CD4-positive, alpha-beta T cell (primary cell): ENCODE measurements at regions not wholly inside any gene's neighbourhood (a gene's known extent, or its start where the extent isn't known, plus 50 kb on each side); places are given as distances from the start of the nearest gene placed in this dataset.

Experiments used
- ATAC-seq: fragments of 200-7000 bp; cut with Tn5 transposase; one replicate; pipeline ENCODE4 v1.10.0; 2022; ENCODE audit warnings: mild to moderate bottlenecking; ENCODE audit not compliant: poor library complexity
- CTCF ChIA-PET: fragments of 350-600 bp; sonication (Branson Sonifier 250); formaldehyde crosslinking; loops from one replicate; lab custom pipeline; 2021; ENCODE audit warnings: antibody characterized with exemption, inconsistent platforms; lab: Charles Lee
- POLR2A ChIA-PET: fragments of 350-600 bp; sonication (Branson Sonifier 250); formaldehyde crosslinking; loops from one replicate; lab custom pipeline; 2021; ENCODE audit warnings: antibody characterized with exemption, inconsistent platforms; lab: Charles Lee
- DNase-seq, 14 experiments: peaks; one replicate each; pipeline ENCODE4 v3.0.0-alpha.2; 2013 to 2020; ENCODE audit warnings: mixed read lengths in 2 of 14
- H3K27ac ChIP-seq, 2 donors: one replicate each; pipeline versions ENCODE4 v1.5.1 to v1.7.0; 2013; ENCODE audit warnings: low read length in 2 of 2, low read depth in 1 of 2, mild to moderate bottlenecking in 1 of 2
- H3K27me3 ChIP-seq, 2 experiments: 1 replicate in 1 of 2; 2 replicates in 1 of 2; pipeline versions ENCODE4 v1.6.1 to v1.7.0; 2013; ENCODE audit warnings: low read length in 2 of 2, control low read depth in 1 of 2, mild to moderate bottlenecking in 1 of 2, moderate library complexity in 1 of 2; ENCODE audit not compliant: insufficient read depth in 2 of 2, control insufficient read depth in 1 of 2
- H3K36me3 ChIP-seq: one replicate; pipeline ENCODE4 v1.6.1; 2013; ENCODE audit warnings: low read length, control low read depth; ENCODE audit not compliant: insufficient read depth
- H3K4me1 ChIP-seq: one replicate; pipeline ENCODE4 v1.6.1; 2013; ENCODE audit warnings: low read length, control low read depth; ENCODE audit not compliant: insufficient read depth
- H3K4me3 ChIP-seq: one replicate; pipeline ENCODE4 v1.5.1; 2013; ENCODE audit warnings: mild to moderate bottlenecking, low read length, moderate library complexity
- H3K9me3 ChIP-seq, 2 experiments: 1 replicate in 1 of 2; 2 replicates in 1 of 2; pipeline versions ENCODE4 v1.6.1 to v1.7.0; 2013; ENCODE audit warnings: low read length in 2 of 2, mild to moderate bottlenecking in 2 of 2, control low read depth in 1 of 2, moderate library complexity in 1 of 2; ENCODE audit not compliant: control insufficient read depth in 1 of 2, insufficient read depth in 1 of 2
- H3K27ac Mint-ChIP-seq: one replicate; pipeline ENCODE4 v1.8.0; 2020; ENCODE audit warnings: mixed read lengths
- H3K27me3 Mint-ChIP-seq: one replicate; pipeline ENCODE4 v1.8.0; 2021; ENCODE audit warnings: mixed read lengths
- H3K36me3 Mint-ChIP-seq: one replicate; pipeline ENCODE4 v1.8.0; 2021; ENCODE audit warnings: low read depth, mixed read lengths
- H3K4me1 Mint-ChIP-seq: one replicate; pipeline ENCODE4 v1.8.0; 2021; ENCODE audit warnings: low read depth, mixed read lengths
- H3K4me3 Mint-ChIP-seq: one replicate; pipeline ENCODE4 v1.8.0; 2020; ENCODE audit warnings: mild to moderate bottlenecking, mixed read lengths
- H3K9me3 Mint-ChIP-seq: one replicate; pipeline ENCODE4 v1.8.0; 2020; ENCODE audit warnings: mixed read lengths
- CTCF ChIP-seq: fragments of 200-600 bp; IDR thresholded peaks from one replicate; pipeline ENCODE4 v1.8.0; 2022; ENCODE audit warnings: antibody characterized with exemption, mild to moderate bottlenecking
- intact Hi-C, 2 experiments: fragments of 100-400 bp; cut with DNase I in 1 of 2; cut with micrococcal nuclease in 1 of 2; formaldehyde crosslinking; loops; one replicate each; pipeline versions ENCODE4 v1.15.1 to v1.9.0; 2023 to 2025; cut with DNase I, micrococcal nuclease

- H3K9me3 ChIP-seq: peaks cover 0 to 10% of the 10 kb centered on the region in 2 experiments
- POLR2A ChIA-PET: no interaction called here
- no peaks in the 10 kb centered on the region for H3K4me1 ChIP-seq
- no peaks in the 10 kb centered on the region for H3K36me3 ChIP-seq
- Mint-ChIP-seq H3K4me3 (no peak overlapping the region), H3K27me3 (no peaks in the 10 kb centered on the region), H3K4me1 (no peaks in the 10 kb centered on the region), H3K9me3 (peaks cover 6% of the 10 kb centered on the region), H3K36me3 (no peaks in the 10 kb centered on the region), H3K27ac (no peak overlapping the region)
- no peak for TF ChIP-seq CTCF
- no peaks in the 10 kb centered on the region for H3K27me3 ChIP-seq
- DNase-seq: no peak
- H3K27ac ChIP-seq: no peak overlapping the region
- CTCF ChIA-PET: no interaction called here
- intact Hi-C loops: no loop called here
- no peak for ATAC-seq
- no peak overlapping the region for H3K4me3 ChIP-seq
These were observed 1511.0 kb downstream of the FSTL5 start for GRCh38 chr4:160652790-160653189.

GRCh38 chr4:160675550-160675949, 1488.2 kb downstream of the FSTL5 start:
- Histone ChIP-seq H3K9me3 (peaks cover 0 to 10% of the 10 kb centered on the region in 2 experiments), H3K4me3 (no peak overlapping the region), H3K4me1 (no peaks in the 10 kb centered on the region), H3K27me3 (no peaks in the 10 kb centered on the region), H3K36me3 (no peaks in the 10 kb centered on the region), H3K27ac (no peak overlapping the region)
- no peak for TF ChIP-seq CTCF
- POLR2A ChIA-PET: no interaction called here
- intact Hi-C loops: no loop called here
- CTCF ChIA-PET: no interaction called here
- H3K27me3 Mint-ChIP-seq: no peaks in the 10 kb centered on the region
- no peak for DNase-seq
- peaks cover 6% of the 10 kb centered on the region for H3K9me3 Mint-ChIP-seq
- no peak for ATAC-seq
- H3K4me3 Mint-ChIP-seq: no peak overlapping the region
- no peaks in the 10 kb centered on the region for H3K4me1 Mint-ChIP-seq
- H3K27ac Mint-ChIP-seq: no peak overlapping the region
- H3K36me3 Mint-ChIP-seq: no peaks in the 10 kb centered on the region

GRCh38 chr4:160685729-160686128, 1478.1 kb downstream of the FSTL5 start:
- intact Hi-C loops: no loop called here
- ChIA-PET POLR2A (no interaction called here), CTCF (no interaction called here)
- no peaks in the 10 kb centered on the region for H3K27me3 ChIP-seq
- Mint-ChIP-seq H3K36me3 (no peaks in the 10 kb centered on the region), H3K27me3 (no peaks in the 10 kb centered on the region), H3K4me1 (no peaks in the 10 kb centered on the region), H3K4me3 (no peak overlapping the region), H3K9me3 (peaks cover 12% of the 10 kb centered on the region), H3K27ac (no peak overlapping the region)
- no peak overlapping the region for H3K27ac ChIP-seq
- TF ChIP-seq CTCF: no peak
- H3K36me3 ChIP-seq: no peaks in the 10 kb centered on the region
- no peak for DNase-seq
- peaks cover 0 to 13% of the 10 kb centered on the region in 2 experiments for H3K9me3 ChIP-seq
- no peak overlapping the region for H3K4me3 ChIP-seq
- ATAC-seq: no peak
- no peaks in the 10 kb centered on the region for H3K4me1 ChIP-seq
